SKM-1 (cell line): ENCODE measurements at regions not wholly inside any gene's neighbourhood (a gene's known extent, or its start where the extent isn't known, plus 50 kb on each side); places are given as distances from the start of the nearest gene placed in this dataset.

Source experiments
- DNase-seq: peaks from one replicate; lab custom pipeline; 2025; ENCODE audit not compliant: unreplicated experiment; lab: John Stamatoyannopoulos, UW

- no peak for DNase-seq
Observed at GRCh38 chrX:98331407-98331806, 1447.7 kb downstream of the RPA4 start.

- DNase-seq = no peak
Observed at GRCh38 chrX:98338544-98338943, 1454.8 kb downstream of the RPA4 start.

DNA sequence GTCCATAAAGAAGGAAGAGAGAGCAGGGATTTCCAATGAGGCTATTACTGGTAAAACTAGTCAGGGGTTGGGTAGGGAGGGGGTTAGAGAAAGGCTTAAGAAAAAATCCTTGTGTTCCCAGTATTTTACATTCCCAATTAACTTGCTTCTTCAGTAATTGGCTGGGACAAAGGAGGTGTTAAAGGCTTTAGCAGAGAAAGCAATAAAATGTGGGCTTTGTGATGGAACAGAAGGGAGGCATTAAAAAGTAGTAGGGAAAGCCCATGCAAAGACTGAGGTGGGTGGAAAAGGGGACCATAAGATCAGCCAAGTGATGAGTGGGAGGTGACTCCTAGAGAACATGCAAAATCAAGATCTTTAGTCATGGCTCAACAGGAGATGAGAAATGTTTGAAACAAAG is 1467.2 kb downstream of the RPA4 start:
- no peak for DNase-seq

DNA sequence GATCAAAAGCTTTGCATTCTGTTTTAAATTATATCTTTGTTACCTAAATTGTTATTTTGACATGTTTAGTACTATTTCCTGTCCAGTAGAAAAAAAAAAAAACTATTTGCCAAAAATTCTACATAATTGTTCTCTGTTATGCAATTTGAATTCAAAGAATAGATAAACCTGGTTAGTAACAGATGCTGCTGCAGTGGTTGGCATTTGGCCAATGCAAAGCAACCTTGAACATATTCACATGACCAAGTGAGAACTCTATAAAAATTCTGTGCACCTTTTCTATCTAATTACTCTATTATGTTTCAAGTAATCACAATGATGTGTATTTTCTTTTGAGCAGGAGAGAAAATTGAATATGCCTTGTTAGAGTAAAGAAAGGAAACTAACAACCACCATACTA is 1473.4 kb downstream of the RPA4 start:
- DNase-seq = no peak

GRCh38 chrX:98362630-98363029 is 1478.9 kb downstream of the RPA4 start:
- no peak for DNase-seq

DNA sequence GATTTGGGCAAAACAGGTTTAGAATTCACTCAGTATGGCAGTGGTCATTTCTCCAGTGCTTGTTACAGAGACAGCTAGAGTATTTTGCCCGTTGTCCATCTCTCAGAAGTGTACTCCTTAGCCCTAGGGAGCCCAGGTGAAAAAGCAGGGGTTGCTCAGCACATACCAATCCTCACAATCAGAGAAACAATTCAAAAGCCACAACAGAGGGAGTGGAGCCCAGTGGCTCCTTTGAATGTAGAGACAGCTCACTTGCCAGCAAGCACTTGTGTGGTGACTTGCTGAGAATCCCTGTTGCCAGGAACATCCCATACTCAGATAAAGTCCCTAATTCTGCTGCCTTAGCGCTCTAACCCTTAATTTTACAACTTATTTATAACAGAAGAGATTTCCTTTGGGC is 1488.3 kb downstream of the RPA4 start:
- DNase-seq = no peak

GRCh38 chrX:98379134-98379533 is 1495.4 kb downstream of the RPA4 start:
- no peak for DNase-seq

GRCh38 chrX:98380106-98380505 is 1496.4 kb downstream of the RPA4 start:
- no peak for DNase-seq

DNA sequence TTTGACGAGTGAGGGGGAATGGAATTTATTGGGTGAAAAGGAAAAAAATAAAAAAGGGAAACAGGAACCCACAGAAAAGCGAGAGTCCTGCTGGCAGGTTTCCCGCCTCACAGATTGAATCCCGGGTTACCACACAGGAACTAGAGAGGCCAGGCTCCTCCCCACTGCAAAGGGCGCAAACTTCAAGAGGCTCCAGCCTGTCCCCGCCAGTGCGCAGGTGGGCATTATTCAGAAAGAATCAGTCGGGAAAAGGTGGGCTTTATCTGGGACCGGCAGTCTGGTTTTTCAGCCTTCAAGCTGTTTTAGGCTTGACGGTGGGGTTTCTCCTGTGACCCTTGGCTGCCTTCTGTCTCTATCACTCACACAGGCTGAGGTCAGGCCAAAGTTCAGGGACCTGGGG is 1496.8 kb downstream of the RPA4 start:
- no peak for DNase-seq

GRCh38 chrX:98398542-98398941 is 1514.8 kb downstream of the RPA4 start:
- DNase-seq = peak; percentile 15

DNA sequence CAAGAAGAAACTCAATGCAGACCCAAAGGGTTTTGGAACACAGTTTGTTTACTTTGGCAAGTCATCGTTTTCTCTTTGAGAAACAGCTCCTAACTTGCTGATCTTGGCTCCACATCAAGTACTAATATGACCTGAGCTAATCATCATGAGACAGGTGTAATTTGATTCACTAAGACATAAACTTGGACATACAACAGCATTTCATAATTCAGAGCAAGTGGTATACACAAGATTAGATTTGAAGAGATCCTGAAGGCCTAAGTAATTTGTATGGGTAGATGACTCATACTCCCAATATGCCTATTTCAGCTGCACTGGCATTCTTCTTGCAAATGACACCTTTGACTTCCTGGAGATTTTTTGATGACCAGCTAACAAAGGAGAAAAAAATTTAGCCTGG is 1521.7 kb downstream of the RPA4 start:
- DNase-seq = no peak

DNA sequence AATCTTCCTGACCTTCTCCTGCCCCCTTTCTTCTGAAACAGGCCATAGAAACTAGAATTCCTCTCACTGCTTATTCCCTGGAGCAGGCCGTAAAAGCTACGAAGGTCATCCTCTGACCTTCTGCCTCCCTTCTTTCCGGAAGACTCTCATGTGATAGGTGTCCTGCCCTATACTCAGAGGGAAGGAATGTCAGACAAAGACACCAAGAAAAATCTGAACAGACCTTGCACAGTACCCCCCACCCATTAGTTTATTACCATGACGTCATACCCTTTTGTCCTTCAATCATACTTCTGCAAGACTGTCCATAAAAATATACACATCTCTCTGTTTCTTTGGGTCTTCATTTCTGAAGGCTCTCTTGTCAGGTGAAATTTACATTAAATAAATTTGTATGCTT is 1523.9 kb downstream of the RPA4 start:
- DNase-seq = no peak

GRCh38 chrX:98409867-98410266 is 1526.2 kb downstream of the RPA4 start:
- no peak for DNase-seq

- no peak for DNase-seq
Observed at GRCh38 chrX:98412058-98412457, 1528.3 kb downstream of the RPA4 start.

GRCh38 chrX:98422536-98422935 is 1538.8 kb downstream of the RPA4 start:
- no peak for DNase-seq

GRCh38 chrX:98432413-98432812 is 1548.7 kb downstream of the RPA4 start:
- DNase-seq = no peak

DNA sequence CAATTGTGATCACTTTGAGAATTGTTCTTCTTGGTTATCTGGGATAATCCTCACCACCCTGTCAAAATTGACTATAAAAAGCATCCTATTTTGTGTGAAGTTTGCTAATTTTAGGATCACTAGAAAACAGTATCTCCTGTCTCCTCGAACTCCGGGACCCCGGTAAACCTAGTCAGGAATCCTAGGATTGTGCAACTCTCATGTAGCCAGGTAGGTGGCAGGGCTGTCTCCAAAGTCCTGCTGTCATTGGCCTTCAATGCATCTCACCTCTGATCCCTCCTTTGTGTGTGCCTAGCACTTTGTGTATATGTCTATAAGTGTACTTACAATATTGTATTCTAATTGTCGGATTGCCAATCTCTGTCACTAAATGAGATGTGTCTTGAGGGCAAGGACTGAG is 1564.8 kb downstream of the RPA4 start:
- DNase-seq = no peak

DNA sequence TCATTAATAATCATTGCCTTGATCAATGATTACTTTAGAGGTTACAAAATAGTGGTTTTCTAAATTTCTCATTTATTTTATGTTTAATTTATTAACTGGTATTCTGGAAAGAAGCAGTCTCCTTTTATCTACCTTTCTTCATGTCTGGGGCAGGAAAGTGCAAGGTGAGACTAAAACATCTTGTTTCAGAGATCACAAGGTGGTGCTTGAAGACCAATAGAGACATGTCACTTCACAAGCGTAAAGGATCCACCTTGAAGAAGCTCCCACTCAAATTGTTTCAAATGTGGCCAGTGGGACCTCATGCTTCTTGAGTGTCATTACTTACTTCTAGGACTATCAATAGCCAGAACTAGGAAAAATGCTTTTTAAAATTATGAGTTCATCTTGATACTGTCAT is 1568.7 kb downstream of the RPA4 start:
- DNase-seq = no peak

DNA sequence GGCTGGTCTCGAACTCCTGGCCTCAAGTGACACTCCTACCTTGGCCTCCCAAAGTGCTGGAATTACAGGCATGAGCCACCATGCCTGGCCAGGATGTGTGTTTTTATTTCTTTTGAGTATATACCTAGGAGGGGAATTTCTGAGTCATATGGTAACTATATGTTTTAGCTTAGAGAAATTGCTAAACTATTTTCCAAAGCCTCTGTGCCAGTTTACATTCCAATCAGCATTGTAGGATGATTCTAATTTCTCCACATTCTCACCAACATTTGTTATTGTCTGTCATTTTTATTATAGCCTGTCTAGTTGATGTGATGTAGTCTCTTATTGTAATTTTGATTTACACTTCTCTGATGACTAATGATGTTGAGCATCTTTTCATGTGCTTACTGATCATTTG is 1576.0 kb downstream of the RPA4 start:
- no peak for DNase-seq

- DNase-seq = no peak
Observed at GRCh38 chrX:98480606-98481005, 1596.9 kb downstream of the RPA4 start.

DNA sequence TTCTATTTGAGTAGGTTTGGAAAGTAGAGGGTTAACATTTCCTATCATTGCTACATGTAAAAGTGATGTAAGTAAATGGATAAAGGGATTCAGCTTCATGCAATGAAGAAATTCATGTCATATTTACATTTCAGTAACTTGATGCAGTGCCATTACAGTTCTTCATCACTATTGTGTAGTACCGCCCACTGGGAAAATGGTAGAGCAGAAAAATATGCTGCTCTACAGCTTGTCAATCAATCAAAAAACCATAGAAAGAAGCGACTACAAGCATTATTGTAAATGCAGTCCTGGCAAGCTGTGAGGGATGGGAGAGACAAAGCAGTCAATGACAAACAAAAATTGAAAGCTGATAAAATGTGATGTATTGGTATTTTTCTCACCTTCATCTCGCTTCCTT is 1597.9 kb downstream of the RPA4 start:
- no peak for DNase-seq

GRCh38 chrX:98490670-98491069 is 1607.0 kb downstream of the RPA4 start:
- DNase-seq = no peak

DNA sequence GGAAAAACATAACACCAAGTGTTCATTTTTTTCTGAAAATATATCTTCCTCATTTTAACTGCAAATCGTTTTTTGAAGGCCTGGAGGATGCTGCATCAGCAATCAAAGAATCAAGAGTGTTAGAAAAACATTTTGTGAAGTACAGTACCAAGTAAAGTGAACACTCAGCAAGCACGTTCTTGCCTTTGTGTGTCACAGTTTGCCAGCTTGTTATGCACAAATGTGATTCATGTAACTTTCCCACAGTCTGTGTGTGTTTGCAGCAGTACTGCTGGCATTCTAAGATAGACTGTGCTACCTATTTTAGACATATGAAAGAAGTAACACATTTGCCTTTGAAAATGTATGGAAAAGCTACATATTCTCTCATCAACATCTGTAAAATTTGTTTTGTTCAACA is 1617.7 kb downstream of the RPA4 start:
- no peak for DNase-seq

DNA sequence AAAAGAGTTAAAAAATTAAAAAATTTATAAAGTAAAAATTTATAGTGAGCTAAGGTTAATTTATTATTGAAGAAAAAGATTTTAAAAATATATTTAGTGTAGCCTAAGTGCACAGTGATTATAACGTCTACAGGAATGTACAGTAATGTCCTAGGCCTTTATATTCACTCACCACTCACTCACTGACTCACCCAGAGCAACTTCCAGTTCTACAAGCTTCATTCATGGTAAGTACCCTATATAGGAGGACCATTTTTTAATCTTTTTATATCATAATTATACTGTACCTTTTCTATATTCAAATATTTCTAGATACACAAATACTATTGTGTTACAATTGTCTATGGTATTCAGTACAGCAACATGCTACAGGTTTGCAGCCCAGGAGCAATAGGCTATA is 1623.2 kb downstream of the RPA4 start:
- no peak for DNase-seq
